Astrocyte (in vitro differentiated cells and primary cell): ENCODE measurements at regions not wholly inside any gene's neighbourhood (a gene's known extent, or its start where the extent isn't known, plus 50 kb on each side); places are given as distances from the start of the nearest gene placed in this dataset.

Experiments used
- DNase-seq: peaks from one replicate; pipeline ENCODE4 v3.0.0-alpha.2; 2010; ENCODE audit warnings: low read depth
- FAIRE-seq: peaks from 2 replicates; lab custom pipeline; 2011; peaks lifted over from hg19 to GRCh38; lab: Jason Lieb, UNC
- H2AFZ ChIP-seq: 2 replicates; pipeline ENCODE4 v1.6.0; 2012; ENCODE audit warnings: low read depth, low read length, inconsistent platforms
- H3K27ac ChIP-seq: 2 replicates; pipeline ENCODE4 v1.5.1; 2011; ENCODE audit warnings: low read depth, low read length, inconsistent platforms
- H3K27me3 ChIP-seq: 2 replicates; pipeline ENCODE4 v1.6.0; 2011; ENCODE audit warnings: low read length, inconsistent platforms; ENCODE audit not compliant: insufficient read depth
- H3K36me3 ChIP-seq: 2 replicates; pipeline ENCODE4 v1.5.1; 2011; ENCODE audit warnings: low read length, inconsistent platforms; ENCODE audit not compliant: insufficient read depth
- H3K4me1 ChIP-seq: 2 replicates; pipeline ENCODE4 v1.5.1; 2011; ENCODE audit warnings: low read length, inconsistent platforms; ENCODE audit not compliant: insufficient read depth
- H3K4me2 ChIP-seq: 2 replicates; pipeline ENCODE4 v1.6.0; 2012; ENCODE audit warnings: low read length, inconsistent platforms
- H3K4me3 ChIP-seq: 2 replicates; pipeline ENCODE4 v1.5.1; 2011; ENCODE audit warnings: low read depth, mild to moderate bottlenecking, low read length, inconsistent platforms; ENCODE audit not compliant: insufficient read depth
- H3K79me2 ChIP-seq: 2 replicates; pipeline ENCODE4 v1.6.0; 2012; ENCODE audit warnings: mild to moderate bottlenecking, low read length, inconsistent platforms; ENCODE audit not compliant: insufficient read depth
- H3K9ac ChIP-seq: 2 replicates; pipeline ENCODE4 v1.6.0; 2012; ENCODE audit warnings: mild to moderate bottlenecking, low read length, inconsistent platforms
- H3K9me3 ChIP-seq: 2 replicates; pipeline ENCODE4 v1.5.1; 2012; ENCODE audit warnings: low read depth, mild to moderate bottlenecking, low read length, inconsistent platforms; ENCODE audit not compliant: insufficient read depth
- H4K20me1 ChIP-seq: 2 replicates; pipeline ENCODE4 v1.6.0; 2012; ENCODE audit warnings: low read length, inconsistent platforms; ENCODE audit not compliant: insufficient read depth
- H3K27ac Mint-ChIP-seq: one replicate; pipeline ENCODE4 v1.8.0; 2021; ENCODE audit warnings: mild to moderate bottlenecking, mixed read lengths; ENCODE audit not compliant: unreplicated experiment
- H3K27me3 Mint-ChIP-seq: one replicate; pipeline ENCODE4 v1.8.0; 2021; ENCODE audit warnings: low read depth, mixed read lengths; ENCODE audit not compliant: unreplicated experiment
- H3K36me3 Mint-ChIP-seq: one replicate; pipeline ENCODE4 v1.8.0; 2021; ENCODE audit warnings: low read depth, mixed read lengths; ENCODE audit not compliant: unreplicated experiment
- H3K4me1 Mint-ChIP-seq: one replicate; pipeline ENCODE4 v1.8.0; 2021; ENCODE audit warnings: low read depth, mixed read lengths; ENCODE audit not compliant: unreplicated experiment
- H3K4me3 Mint-ChIP-seq: one replicate; pipeline ENCODE4 v1.8.0; 2021; ENCODE audit warnings: mild to moderate bottlenecking, moderate library complexity, mixed read lengths; ENCODE audit not compliant: unreplicated experiment
- H3K9me3 Mint-ChIP-seq: one replicate; pipeline ENCODE4 v1.8.0; 2021; ENCODE audit warnings: mild to moderate bottlenecking, mixed read lengths; ENCODE audit not compliant: unreplicated experiment
- CTCF ChIP-seq: IDR thresholded peaks from 2 replicates; pipeline ENCODE4 v1.5.1; 2011; ENCODE audit warnings: low read depth, mild to moderate bottlenecking, inconsistent platforms, low read length, moderate library complexity; ENCODE audit not compliant: insufficient read depth
- EZH2 ChIP-seq: IDR thresholded peaks from 2 replicates; pipeline ENCODE4 v1.6.1; 2012; ENCODE audit warnings: mild to moderate bottlenecking, low read length, inconsistent platforms; ENCODE audit not compliant: insufficient read depth

DNA sequence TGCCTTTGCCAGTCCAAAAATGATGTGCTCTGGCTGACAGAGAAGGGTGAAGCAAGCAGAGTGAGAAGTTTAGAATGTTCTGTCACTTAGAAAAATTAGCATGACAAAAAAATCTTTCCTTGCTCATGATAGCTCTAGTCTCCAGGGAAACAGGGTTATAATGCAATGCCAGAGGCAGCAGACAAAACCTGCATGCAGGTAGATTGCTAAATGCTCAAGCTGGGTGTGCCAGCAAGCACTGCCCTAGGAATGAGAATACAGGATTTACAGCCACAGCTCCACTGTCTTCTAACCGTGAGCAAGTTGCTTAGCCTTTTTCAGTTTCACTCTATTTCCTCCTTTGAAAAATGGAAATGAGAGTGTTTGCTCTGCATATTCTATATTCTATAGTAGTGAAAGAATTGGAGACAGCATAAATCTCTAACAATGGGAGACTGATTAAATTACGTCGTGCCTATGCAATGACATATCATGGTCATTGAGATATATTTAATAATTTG lies 516.6 kb upstream of the C16orf82 start:
- TF ChIP-seq EZH2 (no peak), CTCF (no peak)
- H3K27me3 ChIP-seq, result no peaks in the 10 kb centered on the region
- H3K4me1 ChIP-seq, result no peaks in the 10 kb centered on the region
- H2AFZ ChIP-seq, result no peak overlapping the region
- no peak overlapping the region for H3K4me2 ChIP-seq
- H4K20me1 ChIP-seq, result no peaks in the 10 kb centered on the region
- no peaks in the 10 kb centered on the region for H3K79me2 ChIP-seq
- peaks cover 7% of the 10 kb centered on the region for H3K9me3 ChIP-seq
- H3K4me3 ChIP-seq, result no peak overlapping the region
- peaks cover 4% of the 10 kb centered on the region for H3K9me3 Mint-ChIP-seq
- no peaks in the 10 kb centered on the region for H3K27me3 Mint-ChIP-seq
- H3K4me1 Mint-ChIP-seq, result no peaks in the 10 kb centered on the region
- no peak overlapping the region for H3K9ac ChIP-seq
- no peak overlapping the region for H3K27ac ChIP-seq
- H3K36me3 ChIP-seq, result no peaks in the 10 kb centered on the region
- FAIRE-seq, result no peak
- H3K36me3 Mint-ChIP-seq, result no peaks in the 10 kb centered on the region
- no peak for DNase-seq
- H3K4me3 Mint-ChIP-seq, result no peak overlapping the region
- H3K27ac Mint-ChIP-seq, result no peak overlapping the region

DNA sequence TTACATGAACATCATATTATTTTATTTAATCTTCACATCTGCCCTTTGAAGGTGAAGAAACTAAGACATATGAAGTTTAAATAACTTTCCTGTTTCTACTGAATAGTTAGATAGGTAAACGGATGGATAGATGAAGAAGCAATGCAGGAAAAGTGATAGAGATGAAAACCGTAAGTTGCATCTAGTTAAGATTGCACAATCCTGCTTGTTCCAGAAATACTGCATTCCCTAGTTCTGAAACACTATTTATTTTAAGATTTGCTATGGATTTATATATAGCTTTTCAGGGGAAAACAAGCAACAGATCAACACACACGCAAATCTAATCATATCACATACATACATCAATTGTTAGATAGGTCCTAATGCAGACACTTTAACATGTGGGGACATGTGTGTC lies 512.7 kb upstream of the C16orf82 start:
- peaks cover 4% of the 10 kb centered on the region for H3K9me3 ChIP-seq
- no peak overlapping the region for H3K27ac Mint-ChIP-seq
- no peaks in the 10 kb centered on the region for H3K27me3 ChIP-seq
- H3K9me3 Mint-ChIP-seq, result peaks cover 2% of the 10 kb centered on the region
- H3K4me3 ChIP-seq, result no peak overlapping the region
- H3K9ac ChIP-seq, result no peak overlapping the region
- no peak overlapping the region for H2AFZ ChIP-seq
- no peak overlapping the region for H3K27ac ChIP-seq
- no peak overlapping the region for H3K4me2 ChIP-seq
- no peak for FAIRE-seq
- H3K79me2 ChIP-seq, result no peaks in the 10 kb centered on the region
- no peaks in the 10 kb centered on the region for H3K27me3 Mint-ChIP-seq
- H3K4me1 ChIP-seq, result no peaks in the 10 kb centered on the region
- H3K36me3 ChIP-seq, result no peaks in the 10 kb centered on the region
- H3K36me3 Mint-ChIP-seq, result no peaks in the 10 kb centered on the region
- no peak for DNase-seq
- H3K4me3 Mint-ChIP-seq, result no peak overlapping the region
- H3K4me1 Mint-ChIP-seq, result no peaks in the 10 kb centered on the region
- TF ChIP-seq CTCF, result no peak
- TF ChIP-seq EZH2, result no peak
- no peaks in the 10 kb centered on the region for H4K20me1 ChIP-seq

DNA sequence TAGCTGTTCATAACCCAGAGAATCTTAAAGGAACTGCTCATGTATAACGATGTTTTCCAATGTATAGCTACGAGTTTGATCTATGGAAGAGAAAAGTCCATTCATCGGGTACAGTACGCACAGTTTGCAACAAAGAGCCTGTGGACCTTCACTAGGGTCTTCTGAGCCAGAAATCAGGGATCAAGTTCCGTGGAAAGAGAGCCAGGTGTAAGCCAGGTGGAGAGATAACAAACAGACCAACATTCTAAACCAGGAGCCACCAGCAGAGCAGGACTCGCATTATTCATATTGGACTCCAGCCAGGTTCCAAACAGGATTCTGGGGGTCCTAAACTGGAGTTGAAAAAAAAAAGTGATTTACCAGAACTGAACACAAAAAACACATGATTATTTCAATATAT lies 505.4 kb upstream of the C16orf82 start:
- Histone ChIP-seq H2AFZ (no peak overlapping the region), H3K27ac (no peak overlapping the region), H3K27me3 (no peaks in the 10 kb centered on the region), H4K20me1 (no peaks in the 10 kb centered on the region), H3K36me3 (no peaks in the 10 kb centered on the region), H3K4me1 (no peaks in the 10 kb centered on the region), H3K9me3 (peaks cover 3% of the 10 kb centered on the region), H3K79me2 (no peaks in the 10 kb centered on the region), H3K9ac (no peak overlapping the region), H3K4me3 (no peak overlapping the region), H3K4me2 (no peak overlapping the region)
- TF ChIP-seq EZH2 (no peak), CTCF (no peak)
- H3K4me1 Mint-ChIP-seq, result no peaks in the 10 kb centered on the region
- H3K36me3 Mint-ChIP-seq, result no peaks in the 10 kb centered on the region
- FAIRE-seq (no peak), DNase-seq (no peak)
- peaks cover 3% of the 10 kb centered on the region for H3K27me3 Mint-ChIP-seq
- no peak overlapping the region for H3K4me3 Mint-ChIP-seq
- H3K27ac Mint-ChIP-seq, result no peak overlapping the region
- H3K9me3 Mint-ChIP-seq, result peaks cover 2% of the 10 kb centered on the region
